Pancreas (tissue), 10 donors: ENCODE measurements at regions not wholly inside any gene's neighbourhood (a gene's known extent, or its start where the extent isn't known, plus 50 kb on each side); places are given as distances from the start of the nearest gene placed in this dataset.
A peak's percentile ranks its signal among the peaks of the same experiment; 100 is the strongest.

Source experiments
- ATAC-seq, 4 donors: fragments of 200-7000 bp; cut with Tn5 transposase; one replicate each; pipeline versions ENCODE4 v1.8.0 to v1.9.1; 2020; ENCODE audit warnings: mild to moderate bottlenecking in 4 of 4, moderate library complexity in 4 of 4
- DNase-seq, 6 donors: peaks; one replicate each; pipeline ENCODE4 v3.0.0-alpha.2; 2020
- FAIRE-seq: peaks from 2 replicates; lab custom pipeline; 2012; peaks lifted over from hg19 to GRCh38; lab: Jason Lieb, UNC
- H3K27ac ChIP-seq, 4 donors: fragments of 200-600 bp; sonication (generic); 1 replicate in 3 of 4; 2 replicates in 1 of 4; pipeline versions ENCODE4 v1.5.0 to v1.8.0; 2020
- H3K27me3 ChIP-seq, 4 donors: fragments of 200-600 bp; one replicate each; pipeline ENCODE4 v1.8.0; 2021
- H3K36me3 ChIP-seq, 3 donors: fragments of 200-600 bp; sonication (generic) in 1 of 3; one replicate each; pipeline versions ENCODE4 v1.5.0 to v1.8.0; 2020 to 2021
- H3K4me1 ChIP-seq, 3 donors: fragments of 200-600 bp; one replicate each; pipeline ENCODE4 v1.8.0; 2021
- H3K4me3 ChIP-seq, 4 donors: fragments of 200-600 bp; sonication (generic) in 2 of 4; one replicate each; pipeline versions ENCODE4 v1.5.0 to v1.8.0; 2020 to 2021
- H3K9me3 ChIP-seq, 4 donors: fragments of 200-600 bp; one replicate each; pipeline ENCODE4 v1.8.0; 2021
- WGBS, 2 donors: extraction: QIAGEN DNeasy Blood & Tissue Kit; methylation state at CpG; one replicate each; pipeline ENCODE4 v1.1.7; 2013; 5-methylcytosine and 5-hydroxymethylcytosine counted together
- intact Hi-C, 3 donors: fragments of 100-400 bp; cut with DNase I; formaldehyde crosslinking; loops; one replicate each; pipeline versions ENCODE4 v1.11.1 to v1.14.2; 2022
- TF ChIP-seq, protein P1 (sequence below), 4 donors: fragments of 200-600 bp; sonication (generic) in 3 of 4; IDR thresholded peaks; one replicate each; pipeline versions ENCODE4 v1.5.0 to v1.8.0; 2021; ENCODE audit warnings: antibody characterized with exemption in 4 of 4
- donor health status: healthy with polysubstance abuse.
- donor health status: DM: no; HTN: no; CAD: no; lungs with moderate emphysema.
- donor health status: DM: no; HTN: no; CAD: no.
- donor health status: control.
- donor health status: control.
- donor health status: Bipolar disorder and iron deficiency.
- donor health status: DM: yes; HTN: yes; CAD: no.
- donor health status: DM: no; HTN: no; CAD: no.
- donor health status: DM: no; HTN: no; CAD: no.
- donor health status: DM: yes; HTN: yes; CAD: no.

DNA sequence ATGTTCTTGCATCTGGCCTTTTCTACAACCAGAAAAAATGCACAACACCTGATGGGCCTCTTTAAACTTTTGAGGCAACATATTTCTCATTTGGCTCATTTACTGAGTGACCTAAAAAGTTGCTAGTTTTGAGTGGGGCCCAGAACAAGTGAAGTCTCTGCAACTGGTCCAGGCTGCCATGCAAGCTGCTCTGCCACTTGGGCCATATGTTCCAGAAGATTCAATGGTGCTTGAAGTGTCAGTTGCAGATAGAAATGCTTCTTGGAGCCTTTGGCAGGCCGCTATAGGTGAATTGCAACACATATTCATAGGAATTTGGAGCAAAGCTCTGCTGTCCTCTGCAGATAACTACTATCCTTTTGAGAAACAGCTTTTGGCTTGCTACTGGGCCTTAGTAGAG is 66.4 kb upstream of the RLIM start:
- no peaks in the 10 kb centered on the region for H3K9me3 ChIP-seq
- FAIRE-seq (no peak), ATAC-seq (no peak), DNase-seq (no peak)
- peaks cover 0 to 9% (median 0%) of the 10 kb centered on the region in 4 donors for H3K27me3 ChIP-seq
- H3K4me3 ChIP-seq, result no peak overlapping the region
- no peaks in the 10 kb centered on the region for H3K36me3 ChIP-seq
- intact Hi-C loops, result no loop called here
- no peaks in the 10 kb centered on the region for H3K4me1 ChIP-seq
- TF ChIP-seq, protein P1, sequence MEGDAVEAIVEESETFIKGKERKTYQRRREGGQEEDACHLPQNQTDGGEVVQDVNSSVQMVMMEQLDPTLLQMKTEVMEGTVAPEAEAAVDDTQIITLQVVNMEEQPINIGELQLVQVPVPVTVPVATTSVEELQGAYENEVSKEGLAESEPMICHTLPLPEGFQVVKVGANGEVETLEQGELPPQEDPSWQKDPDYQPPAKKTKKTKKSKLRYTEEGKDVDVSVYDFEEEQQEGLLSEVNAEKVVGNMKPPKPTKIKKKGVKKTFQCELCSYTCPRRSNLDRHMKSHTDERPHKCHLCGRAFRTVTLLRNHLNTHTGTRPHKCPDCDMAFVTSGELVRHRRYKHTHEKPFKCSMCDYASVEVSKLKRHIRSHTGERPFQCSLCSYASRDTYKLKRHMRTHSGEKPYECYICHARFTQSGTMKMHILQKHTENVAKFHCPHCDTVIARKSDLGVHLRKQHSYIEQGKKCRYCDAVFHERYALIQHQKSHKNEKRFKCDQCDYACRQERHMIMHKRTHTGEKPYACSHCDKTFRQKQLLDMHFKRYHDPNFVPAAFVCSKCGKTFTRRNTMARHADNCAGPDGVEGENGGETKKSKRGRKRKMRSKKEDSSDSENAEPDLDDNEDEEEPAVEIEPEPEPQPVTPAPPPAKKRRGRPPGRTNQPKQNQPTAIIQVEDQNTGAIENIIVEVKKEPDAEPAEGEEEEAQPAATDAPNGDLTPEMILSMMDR (IDR thresholded peaks at IDR 0.05), result no peak
- no peak overlapping the region for H3K27ac ChIP-seq
- 54 to 56% methylated on average over 1 of the region's 1 CpG for WGBS, 2 donors

- no peak overlapping the region for H3K27ac ChIP-seq
- intact Hi-C loops, result no loop called here
- no peaks in the 10 kb centered on the region for H3K4me1 ChIP-seq
- TF ChIP-seq, protein P1 (IDR thresholded peaks at IDR 0.05), result no peak
- DNase-seq, result no peak
- no peak for ATAC-seq
- no peak overlapping the region for H3K4me3 ChIP-seq
- FAIRE-seq, result peak; percentile 37
- peaks cover 0 to 11% (median 0%) of the 10 kb centered on the region in 4 donors for H3K27me3 ChIP-seq
- H3K9me3 ChIP-seq, result no peaks in the 10 kb centered on the region
- no peaks in the 10 kb centered on the region for H3K36me3 ChIP-seq
Observed at GRCh38 chrX:74680391-74680790, 66.0 kb upstream of the RLIM start.

DNA sequence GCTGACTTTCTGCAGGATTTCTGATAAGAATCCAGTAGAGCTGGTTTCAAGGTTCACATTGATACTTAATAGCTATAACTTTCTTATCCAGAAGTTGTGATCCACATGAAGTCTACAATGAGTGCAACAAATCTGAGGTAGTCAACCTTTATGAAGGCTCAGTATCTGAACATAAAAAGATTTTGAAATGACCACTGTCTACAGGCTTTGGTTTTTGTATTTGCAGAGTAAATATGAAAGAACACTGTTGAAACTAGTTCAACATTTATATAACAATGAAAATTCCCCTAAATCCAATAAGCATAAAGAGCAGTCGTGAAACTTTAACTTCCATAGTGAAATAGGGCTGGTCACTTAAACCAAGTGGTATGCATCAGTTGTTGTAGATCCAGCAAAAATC is 55.6 kb upstream of the RLIM start:
- Histone ChIP-seq H3K27me3 (no peaks in the 10 kb centered on the region), H3K36me3 (no peaks in the 10 kb centered on the region), H3K9me3 (no peaks in the 10 kb centered on the region), H3K4me3 (no peak overlapping the region), H3K4me1 (no peaks in the 10 kb centered on the region), H3K27ac (no peak overlapping the region)
- FAIRE-seq, result no peak
- no peak for ATAC-seq
- no peak for DNase-seq
- 49 to 58% methylated on average over 1 of the region's 1 CpG for WGBS, 2 donors
- intact Hi-C loops, result no loop called here
- TF ChIP-seq, protein P1 (IDR thresholded peaks at IDR 0.05), result no peak
